ENCODE measurements at regions not wholly inside any gene's neighbourhood (a gene's known extent, or its start where the extent isn't known, plus 50 kb on each side); places are given as distances from the start of the nearest gene placed in this dataset.

DNA sequence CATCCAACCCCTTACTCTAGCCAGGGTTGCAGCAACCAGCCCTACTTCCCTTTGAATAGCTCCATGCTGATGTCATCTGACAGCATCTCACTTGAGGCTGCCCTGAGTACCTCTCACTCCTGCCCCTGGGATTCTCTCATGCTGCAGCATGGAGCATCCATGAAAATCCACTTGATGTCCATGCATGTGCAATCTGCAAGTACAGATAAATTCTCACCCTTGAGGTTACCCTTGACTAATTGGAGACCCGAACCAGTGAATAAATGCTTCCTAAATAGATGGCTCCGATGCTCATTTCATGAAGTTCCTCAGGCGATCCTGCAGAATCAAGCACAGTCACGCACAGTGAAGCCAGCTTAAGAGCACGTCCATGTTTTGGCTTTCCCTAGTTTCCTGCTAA lies 298.3 kb downstream of the RBM43 start:
- no peaks in the 10 kb centered on the region for H3K79me2 ChIP-seq (ENCODE audit: low read length)
- TF ChIP-seq EZH2phosphoT487 (IDR thresholded peaks at IDR 0.05; ENCODE audit: low read depth): no peak
- TF ChIP-seq, protein P1, sequence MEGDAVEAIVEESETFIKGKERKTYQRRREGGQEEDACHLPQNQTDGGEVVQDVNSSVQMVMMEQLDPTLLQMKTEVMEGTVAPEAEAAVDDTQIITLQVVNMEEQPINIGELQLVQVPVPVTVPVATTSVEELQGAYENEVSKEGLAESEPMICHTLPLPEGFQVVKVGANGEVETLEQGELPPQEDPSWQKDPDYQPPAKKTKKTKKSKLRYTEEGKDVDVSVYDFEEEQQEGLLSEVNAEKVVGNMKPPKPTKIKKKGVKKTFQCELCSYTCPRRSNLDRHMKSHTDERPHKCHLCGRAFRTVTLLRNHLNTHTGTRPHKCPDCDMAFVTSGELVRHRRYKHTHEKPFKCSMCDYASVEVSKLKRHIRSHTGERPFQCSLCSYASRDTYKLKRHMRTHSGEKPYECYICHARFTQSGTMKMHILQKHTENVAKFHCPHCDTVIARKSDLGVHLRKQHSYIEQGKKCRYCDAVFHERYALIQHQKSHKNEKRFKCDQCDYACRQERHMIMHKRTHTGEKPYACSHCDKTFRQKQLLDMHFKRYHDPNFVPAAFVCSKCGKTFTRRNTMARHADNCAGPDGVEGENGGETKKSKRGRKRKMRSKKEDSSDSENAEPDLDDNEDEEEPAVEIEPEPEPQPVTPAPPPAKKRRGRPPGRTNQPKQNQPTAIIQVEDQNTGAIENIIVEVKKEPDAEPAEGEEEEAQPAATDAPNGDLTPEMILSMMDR (IDR thresholded peaks at IDR 0.05; ENCODE audit: low read depth, low read length): no peak

DNA sequence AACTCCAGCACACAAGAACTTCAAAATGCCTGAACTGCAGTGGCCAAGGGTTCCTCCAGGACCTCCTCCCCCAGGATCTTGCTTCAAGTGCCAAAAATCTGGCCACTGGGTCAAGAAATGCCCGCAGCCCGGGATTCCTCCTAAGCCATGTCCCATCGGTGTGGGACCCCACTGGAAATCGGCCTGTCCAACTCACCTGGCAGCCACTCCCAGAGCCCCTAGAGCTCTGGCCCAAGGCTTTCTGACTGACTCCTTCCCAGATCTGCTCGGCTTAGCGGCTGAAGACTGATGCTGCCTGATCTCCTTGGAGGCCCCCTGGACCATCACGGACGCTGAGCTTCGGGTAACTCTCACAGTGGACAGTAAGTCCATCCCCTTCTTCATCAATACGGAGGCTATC lies 306.4 kb downstream of the RBM43 start:
- Histone ChIP-seq H3K9me3 (ENCODE audit: insufficient read depth, low read length) (no peaks in the 10 kb centered on the region), H3K4me1 (ENCODE audit: low read length) (no peaks in the 10 kb centered on the region), H3K4me3 (ENCODE audit: low read length) (no peak overlapping the region), H3K9ac (ENCODE audit: low read length) (no peak overlapping the region), H4K20me1 (ENCODE audit: insufficient read depth, low read length) (no peaks in the 10 kb centered on the region), H3K4me2 (ENCODE audit: low read length) (no peak overlapping the region), H3K36me3 (replicated peaks; ENCODE audit: low read depth, low read length) (no peaks in the 10 kb centered on the region), H3K79me2 (ENCODE audit: low read length) (no peaks in the 10 kb centered on the region), H3K27me3 (ENCODE audit: low read depth, low read length) (no peaks in the 10 kb centered on the region), H2AFZ (ENCODE audit: low read depth, low read length) (no peak overlapping the region), H3K27ac (ENCODE audit: low read length) (no peak overlapping the region)
- TF ChIP-seq, protein P1 (IDR thresholded peaks at IDR 0.05; ENCODE audit: low read depth, low read length): no peak
- no peak for TF ChIP-seq EZH2phosphoT487 (IDR thresholded peaks at IDR 0.05; ENCODE audit: low read depth)

More for the DNA sequence above, 298.3 kb downstream of the RBM43 start:
- H3K36me3 ChIP-seq (replicated peaks; ENCODE audit: low read depth, low read length): no peaks in the 10 kb centered on the region
- no peak overlapping the region for H3K9ac ChIP-seq (ENCODE audit: low read length)
- H4K20me1 ChIP-seq (ENCODE audit: insufficient read depth, low read length): no peaks in the 10 kb centered on the region
- no peak overlapping the region for H3K4me3 ChIP-seq (ENCODE audit: low read length)
- no peak overlapping the region for H3K4me2 ChIP-seq (ENCODE audit: low read length)
- H3K9me3 ChIP-seq (ENCODE audit: insufficient read depth, low read length): no peaks in the 10 kb centered on the region
- no peak overlapping the region for H3K27ac ChIP-seq (ENCODE audit: low read length)
- no peak overlapping the region for H2AFZ ChIP-seq (ENCODE audit: low read depth, low read length)
- H3K4me1 ChIP-seq (ENCODE audit: low read length): no peaks in the 10 kb centered on the region
- no peaks in the 10 kb centered on the region for H3K27me3 ChIP-seq (ENCODE audit: low read depth, low read length)

DNA sequence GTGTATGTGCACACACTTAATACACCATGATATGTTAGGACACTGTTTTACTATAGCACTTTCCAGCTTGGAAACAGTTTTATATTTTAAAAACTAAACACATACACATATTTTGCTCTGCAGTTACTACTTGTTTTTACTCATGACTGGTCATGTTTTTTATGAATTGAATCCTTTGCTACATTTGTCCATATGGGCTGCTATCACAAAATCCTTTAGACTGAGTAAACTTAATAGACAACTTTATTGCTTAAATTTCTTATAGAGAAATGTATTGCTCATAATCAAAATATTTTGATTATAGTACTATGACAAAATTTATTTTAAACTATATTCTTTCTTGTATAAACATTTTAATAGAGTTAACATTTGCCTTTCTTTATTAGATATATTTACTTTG lies 314.8 kb downstream of the RBM43 start:
- H3K4me2 ChIP-seq (ENCODE audit: low read length): no peak overlapping the region
- H2AFZ ChIP-seq (ENCODE audit: low read depth, low read length): no peak overlapping the region
- no peaks in the 10 kb centered on the region for H3K36me3 ChIP-seq (replicated peaks; ENCODE audit: low read depth, low read length)
- H3K27me3 ChIP-seq (ENCODE audit: low read depth, low read length): no peaks in the 10 kb centered on the region
- no peak overlapping the region for H3K4me3 ChIP-seq (ENCODE audit: low read length)
- no peak overlapping the region for H3K27ac ChIP-seq (ENCODE audit: low read length)
- H4K20me1 ChIP-seq (ENCODE audit: insufficient read depth, low read length): no peaks in the 10 kb centered on the region
- H3K9ac ChIP-seq (ENCODE audit: low read length): no peak overlapping the region
- TF ChIP-seq, protein P1 (IDR thresholded peaks at IDR 0.05; ENCODE audit: low read depth, low read length): no peak
- no peak for TF ChIP-seq EZH2phosphoT487 (IDR thresholded peaks at IDR 0.05; ENCODE audit: low read depth)
- peaks cover 4% of the 10 kb centered on the region; the same call in 1 of the 2 replicates for H3K4me1 ChIP-seq (ENCODE audit: low read length)
- no peaks in the 10 kb centered on the region for H3K79me2 ChIP-seq (ENCODE audit: low read length)
- H3K9me3 ChIP-seq (ENCODE audit: insufficient read depth, low read length): no peaks in the 10 kb centered on the region

DNA sequence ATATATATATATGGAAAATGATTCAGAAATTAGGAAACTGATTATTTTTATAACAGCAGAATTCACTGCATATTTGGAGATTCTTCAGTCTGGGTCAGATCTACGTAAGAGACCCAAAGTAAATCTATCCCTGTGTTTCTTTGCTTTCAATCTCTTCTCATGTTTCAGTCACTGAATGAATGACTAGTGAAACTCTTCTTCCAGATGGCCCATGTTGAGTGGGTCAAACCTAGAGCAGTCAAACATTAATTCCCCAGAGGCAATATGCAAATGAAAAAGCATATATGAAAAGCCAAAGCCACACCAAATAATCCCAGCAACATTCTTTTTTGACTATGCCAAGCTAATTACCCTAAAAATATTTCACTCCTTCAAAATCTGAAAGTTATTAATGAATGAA lies 317.3 kb downstream of the RBM43 start:
- peaks cover 4% of the 10 kb centered on the region; the same call in 1 of the 2 replicates for H3K4me1 ChIP-seq (ENCODE audit: low read length)
- no peak overlapping the region for H3K27ac ChIP-seq (ENCODE audit: low read length)
- H3K36me3 ChIP-seq (replicated peaks; ENCODE audit: low read depth, low read length): no peaks in the 10 kb centered on the region
- no peak overlapping the region for H3K9ac ChIP-seq (ENCODE audit: low read length)
- H3K9me3 ChIP-seq (ENCODE audit: insufficient read depth, low read length): no peaks in the 10 kb centered on the region
- H3K79me2 ChIP-seq (ENCODE audit: low read length): no peaks in the 10 kb centered on the region
- no peaks in the 10 kb centered on the region for H3K27me3 ChIP-seq (ENCODE audit: low read depth, low read length)
- no peak overlapping the region for H2AFZ ChIP-seq (ENCODE audit: low read depth, low read length)
- no peak overlapping the region for H3K4me3 ChIP-seq (ENCODE audit: low read length)
- TF ChIP-seq, protein P1 (IDR thresholded peaks at IDR 0.05; ENCODE audit: low read depth, low read length): no peak
- TF ChIP-seq EZH2phosphoT487 (IDR thresholded peaks at IDR 0.05; ENCODE audit: low read depth): no peak
- no peak overlapping the region for H3K4me2 ChIP-seq (ENCODE audit: low read length)
- H4K20me1 ChIP-seq (ENCODE audit: insufficient read depth, low read length): no peaks in the 10 kb centered on the region

All from OCI-LY3 (cell line).